GM18517 (cell line): ENCODE measurements at regions not wholly inside any gene's neighbourhood (a gene's known extent, or its start where the extent isn't known, plus 50 kb on each side); places are given as distances from the start of the nearest gene placed in this dataset.

ENCODE experiments used
- ATAC-seq: cut with Tn5 transposase; IDR thresholded peaks from one replicate; pipeline ENCODE4 v1.9.1; 2021; ENCODE audit warnings: mild to moderate bottlenecking, moderate library complexity; ENCODE audit not compliant: unreplicated experiment

DNA sequence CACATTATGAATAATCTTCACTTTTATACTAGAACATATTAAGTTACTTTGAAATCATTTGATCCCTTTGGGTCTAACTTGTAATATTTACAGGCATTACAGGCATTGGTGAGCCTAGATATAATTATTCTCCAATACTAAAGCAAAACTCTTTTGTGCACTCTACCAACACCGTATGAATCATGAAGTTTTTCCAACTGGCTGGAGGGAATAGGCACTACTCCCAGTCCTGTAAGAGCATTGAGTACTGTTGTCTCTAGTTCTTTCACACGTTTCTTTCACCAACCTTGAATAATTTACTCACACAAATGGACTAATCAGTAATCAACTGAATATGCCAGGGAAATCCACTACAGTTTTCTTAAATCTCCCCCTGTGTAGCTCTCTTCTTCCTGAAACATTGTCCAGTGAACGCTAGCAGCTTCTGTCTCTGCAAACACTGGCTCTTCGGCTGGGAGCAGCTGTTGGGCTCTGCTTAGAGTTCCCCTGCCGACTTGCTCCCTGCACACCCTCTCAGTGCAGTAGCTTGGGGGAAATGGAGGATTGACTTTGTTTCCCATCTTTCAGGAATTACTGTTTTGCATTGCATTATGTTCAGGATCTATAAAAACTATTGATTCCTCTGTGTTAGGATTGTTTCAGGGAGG lies 476.7 kb downstream of the RFC3 start:
- ATAC-seq = no peak

GRCh38 chr13:34300559-34300958 lies 482.6 kb downstream of the RFC3 start:
- ATAC-seq = no peak

GRCh38 chr13:34302596-34302995 lies 484.6 kb downstream of the RFC3 start:
- ATAC-seq = no peak

DNA sequence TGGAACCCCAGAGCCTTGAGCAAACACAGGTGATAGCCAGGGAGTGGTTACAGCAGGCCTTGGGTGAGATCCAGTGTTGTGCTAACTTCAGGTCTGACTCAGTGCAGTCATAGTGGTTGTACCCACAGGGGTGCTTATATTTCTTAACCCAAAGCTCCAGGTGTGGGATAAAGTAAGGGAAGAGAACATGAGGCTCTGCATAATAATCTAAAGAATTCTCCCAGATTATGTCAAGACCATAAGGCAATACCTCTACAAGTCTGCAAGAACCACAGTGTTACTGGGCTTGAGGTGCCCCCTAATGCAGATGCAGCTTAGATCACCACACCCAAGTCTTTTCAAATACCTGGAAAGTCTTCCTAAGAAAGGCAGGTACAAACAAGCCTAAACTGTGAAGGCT lies 485.4 kb downstream of the RFC3 start:
- ATAC-seq = no peak

DNA sequence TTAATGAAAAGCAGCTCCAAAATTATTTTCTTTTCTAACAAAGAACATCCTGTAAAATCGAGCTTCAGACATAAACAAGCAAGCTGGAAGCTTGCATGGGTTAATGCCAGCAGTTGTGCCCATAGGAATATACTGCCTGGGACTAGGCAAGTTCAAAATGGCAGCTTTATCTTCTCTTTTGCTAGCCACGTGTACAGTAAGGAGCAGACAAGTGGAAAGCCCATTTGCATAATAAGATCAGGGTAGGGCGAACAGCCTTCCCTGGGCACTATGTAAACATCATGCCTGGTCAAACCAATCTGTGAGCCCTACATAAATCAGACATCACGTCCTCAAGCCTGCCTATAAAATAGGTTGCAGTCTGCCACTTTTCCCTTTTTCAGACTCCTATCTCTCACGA lies 489.7 kb downstream of the RFC3 start:
- ATAC-seq = no peak

GRCh38 chr13:34308725-34309124 lies 490.8 kb downstream of the RFC3 start:
- ATAC-seq = no peak

GRCh38 chr13:34310539-34310938 lies 492.6 kb downstream of the RFC3 start:
- ATAC-seq = no peak

DNA sequence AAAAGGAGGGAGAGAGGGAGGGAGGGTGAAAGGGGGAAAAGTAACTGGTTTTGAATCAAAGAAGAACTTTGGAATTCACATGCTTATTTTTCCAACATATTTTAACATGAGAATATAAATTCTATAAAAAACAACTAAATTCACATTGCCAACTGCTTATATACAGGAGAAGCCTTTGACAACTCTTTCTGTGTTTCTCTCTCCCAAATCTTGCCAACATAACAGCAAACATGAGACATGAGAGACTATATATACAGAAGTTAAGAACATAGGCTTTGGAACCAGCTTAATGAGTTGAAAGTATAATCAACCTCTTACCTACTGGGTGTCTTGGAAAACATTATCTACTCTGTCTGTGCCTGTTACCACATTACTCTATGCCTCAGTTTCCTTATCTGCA lies 493.3 kb downstream of the RFC3 start:
- no peak for ATAC-seq

DNA sequence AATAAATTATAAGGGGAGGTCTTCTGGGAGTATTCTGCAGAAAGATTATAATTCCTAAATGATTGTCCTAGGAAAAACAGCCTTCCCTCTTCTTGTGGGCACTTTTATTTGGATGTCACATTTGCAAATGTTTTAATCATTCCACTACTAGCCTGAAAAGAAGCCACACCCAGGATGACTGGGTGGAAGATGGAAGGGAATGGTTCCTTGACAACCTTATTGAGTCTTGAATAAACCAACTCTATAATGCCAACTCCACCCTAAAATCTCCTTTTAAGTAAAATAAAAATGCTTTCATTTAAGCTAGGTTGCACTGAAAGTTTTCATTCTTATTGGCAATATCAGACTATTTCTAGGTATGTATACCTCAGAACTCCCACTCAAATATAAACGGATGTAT lies 494.6 kb downstream of the RFC3 start:
- ATAC-seq = no peak

DNA sequence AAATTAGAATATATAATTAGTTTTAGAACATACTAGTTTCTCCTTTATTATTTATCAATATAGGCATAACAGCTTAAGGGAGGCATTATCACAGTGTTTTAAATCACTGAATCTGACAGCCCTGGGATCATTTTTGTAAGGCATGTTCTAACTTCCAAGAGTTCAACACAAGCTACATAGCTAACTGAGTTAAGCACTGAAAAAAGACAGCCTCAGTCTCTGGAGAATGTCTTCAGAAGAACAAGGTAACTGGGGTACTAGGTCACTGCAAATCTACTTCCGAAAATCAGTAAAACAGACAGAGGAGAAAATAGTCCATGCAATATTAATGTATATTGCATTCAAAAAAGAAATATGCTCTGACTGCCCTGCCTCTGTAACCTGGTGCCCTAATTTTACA lies 502.1 kb downstream of the RFC3 start:
- ATAC-seq = no peak

DNA sequence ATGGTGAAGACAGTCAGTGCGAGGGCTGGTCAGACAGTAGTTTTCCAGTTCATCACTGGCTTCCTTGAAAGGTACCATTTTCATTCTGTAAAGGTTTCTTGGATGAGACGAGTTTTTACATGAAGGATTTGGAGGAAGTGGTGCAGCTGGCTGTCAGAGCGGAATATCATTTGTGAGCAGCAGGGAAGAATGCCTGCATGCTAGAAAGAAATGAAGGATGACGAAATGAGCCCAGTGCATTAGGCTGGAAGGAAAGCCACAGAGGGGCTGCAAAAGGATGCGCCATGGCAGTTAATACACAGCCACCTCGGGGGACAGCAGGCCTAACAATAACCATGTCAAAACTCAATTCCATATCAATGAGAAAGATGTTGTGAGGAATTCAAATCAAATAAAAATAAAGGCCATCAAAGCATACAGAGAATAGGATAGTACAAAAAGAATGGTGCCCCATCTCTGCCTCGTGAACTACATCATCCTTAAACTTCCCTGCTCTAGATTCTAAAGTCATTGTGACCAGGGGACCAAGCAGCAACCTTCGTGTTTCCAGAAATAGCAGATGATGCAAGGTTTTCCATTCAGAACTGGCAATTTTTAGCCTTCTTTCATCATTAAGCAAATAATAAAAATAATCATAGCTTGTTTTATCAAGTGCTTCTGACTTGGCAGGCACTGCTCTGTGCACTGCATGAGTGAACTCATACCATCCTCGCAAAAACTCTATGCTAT lies 504.2 kb downstream of the RFC3 start:
- no peak for ATAC-seq

DNA sequence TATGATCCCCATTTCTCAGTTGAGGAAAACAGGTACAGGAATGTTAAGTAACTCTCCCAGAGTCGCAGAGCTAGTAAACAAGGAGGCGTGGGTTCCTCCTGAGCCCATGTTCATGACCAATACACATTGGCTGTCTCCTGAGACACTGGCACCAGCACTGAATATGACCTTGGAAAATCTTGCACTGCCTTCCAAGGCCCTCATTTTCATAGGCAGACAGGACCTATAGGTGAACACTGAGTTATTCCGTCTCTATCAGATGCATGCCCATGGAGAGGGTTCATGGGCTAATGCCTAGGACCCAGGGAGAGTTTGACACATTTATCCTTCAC lies 504.8 kb downstream of the RFC3 start:
- no peak for ATAC-seq

DNA sequence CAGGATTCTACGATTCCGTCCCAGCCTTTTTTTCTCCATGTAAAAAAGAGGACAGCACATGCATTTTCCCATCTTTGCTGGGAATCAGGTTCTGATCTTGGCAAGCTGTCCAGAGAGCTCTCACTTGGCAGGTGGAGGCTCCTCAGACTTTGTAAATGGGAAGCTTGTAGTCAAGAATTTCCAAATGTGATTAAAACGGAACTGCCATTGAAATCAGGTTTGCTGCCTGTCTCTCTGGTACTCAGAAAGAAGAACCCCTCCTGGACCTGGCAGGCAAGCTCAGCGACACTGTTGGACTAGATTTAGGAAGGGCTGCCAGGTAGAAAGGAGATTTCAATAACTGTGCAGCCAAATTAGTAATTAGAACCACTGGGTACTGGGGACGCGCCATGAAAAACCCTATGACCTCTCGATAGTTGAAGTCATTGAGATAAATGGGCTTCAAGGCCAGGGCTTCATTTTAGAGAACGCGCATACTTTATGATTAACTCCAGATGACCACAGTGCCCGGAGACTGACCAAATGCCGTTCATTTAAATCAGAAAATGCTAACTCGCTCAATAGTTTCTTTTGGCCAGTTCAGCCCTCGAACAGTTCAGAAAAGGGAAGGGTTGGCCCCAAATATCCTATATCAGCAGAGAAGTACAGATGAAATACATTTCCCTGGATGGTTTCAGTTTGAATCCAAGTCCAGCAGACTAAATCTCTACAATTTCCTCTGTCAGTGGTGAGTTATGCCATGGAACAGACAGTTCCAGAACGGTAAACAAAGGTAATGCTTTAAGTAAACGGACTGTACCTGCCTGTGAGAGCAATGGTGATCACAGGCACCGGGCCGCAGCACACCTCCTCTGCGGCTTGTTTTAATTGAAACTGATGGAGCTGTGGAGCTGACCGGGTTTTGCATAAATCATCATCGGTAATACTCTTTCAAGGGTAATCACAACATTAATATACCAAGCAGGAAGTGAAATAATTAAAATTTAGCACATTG lies 517.4 kb downstream of the RFC3 start:
- ATAC-seq = no peak

DNA sequence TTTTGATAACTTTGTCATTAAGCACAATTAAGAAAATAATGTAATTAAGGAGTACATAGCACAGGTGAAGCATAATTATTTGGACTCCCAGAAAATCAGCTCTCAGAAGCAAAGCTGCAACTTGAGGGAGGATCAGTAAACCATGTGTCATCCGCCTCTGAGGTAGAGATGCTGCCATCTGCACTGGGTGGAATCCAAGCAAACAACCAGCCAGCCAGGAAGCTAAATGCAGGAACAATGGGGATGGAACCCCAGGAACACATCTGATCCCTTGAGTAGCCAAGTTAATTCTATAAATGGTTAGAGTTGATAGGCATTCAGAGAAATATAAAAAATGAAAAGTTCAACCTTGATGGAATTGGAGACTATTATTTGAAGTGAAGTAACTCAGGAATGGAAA lies 520.2 kb downstream of the RFC3 start:
- ATAC-seq = no peak

DNA sequence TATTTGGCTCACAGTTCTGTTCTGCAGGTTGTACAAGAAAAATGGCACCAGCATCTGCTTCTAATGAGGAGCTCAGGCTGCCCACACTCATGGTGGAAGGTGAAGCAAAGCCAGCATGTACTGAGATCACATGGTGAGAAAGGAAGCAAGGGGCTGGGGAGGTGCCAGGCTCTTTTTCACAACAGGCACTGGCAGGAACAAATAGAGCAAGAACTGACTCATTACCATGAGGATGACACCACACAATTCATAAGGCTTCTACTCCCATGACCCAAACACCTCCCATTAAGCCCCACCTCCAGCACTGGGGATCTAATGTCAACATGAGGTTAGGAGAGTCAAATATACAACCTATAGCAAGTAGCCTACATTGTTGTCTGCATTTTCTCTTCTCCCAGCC lies 522.6 kb downstream of the RFC3 start:
- ATAC-seq = no peak

DNA sequence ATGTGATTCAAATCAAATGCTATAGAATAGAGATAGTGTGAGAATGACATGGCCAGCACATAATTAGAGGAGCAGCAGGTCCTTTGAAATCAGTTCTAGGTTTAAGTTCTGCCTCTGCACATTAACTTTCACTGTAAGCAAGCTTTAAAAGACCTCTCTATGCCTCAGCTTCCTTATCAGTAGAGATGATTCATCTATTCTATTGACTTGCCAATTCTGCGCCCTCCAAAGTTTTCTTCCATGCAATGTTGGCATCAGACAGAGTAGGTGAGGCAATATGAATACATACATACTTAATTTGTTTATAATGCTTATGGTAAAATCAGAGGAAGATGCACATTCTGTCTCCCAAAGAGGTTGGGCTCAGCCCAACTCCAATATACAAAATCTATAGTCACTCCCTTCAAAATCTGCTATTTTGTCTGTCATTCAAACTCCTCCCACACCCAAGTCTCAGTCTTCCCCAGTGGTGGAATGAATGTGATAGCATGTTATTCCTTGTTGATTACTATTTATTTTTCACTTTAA lies 525.5 kb downstream of the RFC3 start:
- ATAC-seq = no peak

- ATAC-seq = no peak
These were observed 526.9 kb downstream of the RFC3 start for GRCh38 chr13:34344816-34345215.

- ATAC-seq = no peak
These were observed 527.5 kb downstream of the RFC3 start for GRCh38 chr13:34345258-34345965.

GRCh38 chr13:34346626-34347025 lies 528.7 kb downstream of the RFC3 start:
- ATAC-seq = no peak

DNA sequence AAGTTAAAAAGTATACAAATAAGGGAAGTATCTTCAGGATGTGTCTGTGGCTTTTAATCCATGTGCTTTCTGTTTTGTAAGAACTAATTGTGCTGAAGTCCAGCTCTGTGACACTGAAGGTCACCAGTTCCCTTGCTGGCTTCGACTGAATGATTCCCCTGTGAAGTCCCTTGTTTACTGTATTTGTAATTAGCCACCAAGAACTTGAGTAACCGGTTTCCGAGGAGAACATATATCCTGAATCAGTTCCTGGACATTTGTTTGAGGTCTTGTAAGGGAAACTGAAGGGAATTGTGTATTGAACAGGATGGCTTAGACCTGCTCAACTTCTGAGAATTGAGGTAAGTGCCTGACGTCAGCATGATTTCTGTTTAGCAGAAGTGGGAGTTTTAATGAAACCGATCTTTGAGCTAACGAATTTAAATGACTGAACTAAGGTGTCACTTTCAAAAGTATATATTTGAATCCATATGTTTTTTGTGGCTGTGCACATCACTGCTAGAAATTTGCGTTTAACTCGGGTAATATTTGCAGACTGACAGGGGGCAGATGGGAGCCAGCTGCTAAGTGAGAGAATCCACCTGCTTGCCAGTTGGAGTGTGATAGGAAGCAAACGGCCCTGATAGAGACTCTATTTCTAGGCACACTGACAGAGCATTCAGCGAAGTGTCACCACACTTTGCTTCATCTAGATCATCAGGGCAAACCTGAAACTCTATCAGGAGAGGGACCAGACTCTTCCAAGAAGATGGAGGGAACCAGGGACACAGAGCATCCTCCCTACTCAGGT lies 530.0 kb downstream of the RFC3 start:
- no peak for ATAC-seq
